HFFc6 (cell line): ENCODE measurements at regions not wholly inside any gene's neighbourhood (a gene's known extent, or its start where the extent isn't known, plus 50 kb on each side); places are given as distances from the start of the nearest gene placed in this dataset.

ENCODE experiments used
- DNase-seq: peaks from one replicate; pipeline ENCODE4 v3.0.0-alpha.2; 2018
- H3K27ac Mint-ChIP-seq: 2 replicates; pipeline ENCODE4 v1.8.0; 2020; ENCODE audit warnings: mild to moderate bottlenecking, mixed read lengths
- H3K27me3 Mint-ChIP-seq: 2 replicates; pipeline ENCODE4 v1.8.0; 2021; ENCODE audit warnings: mild to moderate bottlenecking, moderate library complexity, mixed read lengths; ENCODE audit not compliant: insufficient read depth
- H3K36me3 Mint-ChIP-seq: 2 replicates; pipeline ENCODE4 v1.8.0; 2021; ENCODE audit warnings: low read depth, mixed read lengths
- H3K4me1 Mint-ChIP-seq: 2 replicates; pipeline ENCODE4 v1.8.0; 2020; ENCODE audit warnings: low read depth, mixed read lengths
- H3K4me3 Mint-ChIP-seq: 2 replicates; pipeline ENCODE4 v1.8.0; 2020; ENCODE audit warnings: mild to moderate bottlenecking, moderate library complexity, mixed read lengths
- H3K9me3 Mint-ChIP-seq: 2 replicates; pipeline ENCODE4 v1.8.0; 2020; ENCODE audit warnings: mild to moderate bottlenecking, mixed read lengths
- CTCF ChIP-seq: fragments of 200-600 bp; sonication (generic); IDR thresholded peaks from 2 replicates; pipeline ENCODE4 v1.5.0; 2021; ENCODE audit warnings: antibody characterized with exemption, mild to moderate bottlenecking

GRCh38 chr12:77751939-77752338, 78.8 kb upstream of the NAV3 start:
- peaks cover 7% of the 10 kb centered on the region; the same call in 1 of the 2 replicates for H3K27me3 Mint-ChIP-seq

GRCh38 chr12:77746096-77746495, 84.6 kb upstream of the NAV3 start:
- no peak for TF ChIP-seq CTCF
- H3K36me3 Mint-ChIP-seq = no peaks in the 10 kb centered on the region
- no peaks in the 10 kb centered on the region for H3K9me3 Mint-ChIP-seq
- no peaks in the 10 kb centered on the region for H3K4me1 Mint-ChIP-seq
- H3K27me3 Mint-ChIP-seq = no peaks in the 10 kb centered on the region
- DNase-seq = no peak
- H3K27ac Mint-ChIP-seq = no peak overlapping the region
- H3K4me3 Mint-ChIP-seq = no peak overlapping the region

More at GRCh38 chr12:77751939-77752338, 78.8 kb upstream of the NAV3 start:
- no peaks in the 10 kb centered on the region for H3K36me3 Mint-ChIP-seq
- H3K4me3 Mint-ChIP-seq = no peak overlapping the region
- H3K9me3 Mint-ChIP-seq = no peaks in the 10 kb centered on the region
- H3K27ac Mint-ChIP-seq = no peak overlapping the region
- TF ChIP-seq CTCF = no peak
- DNase-seq = no peak
- peaks cover 5% of the 10 kb centered on the region; the same call in 1 of the 2 replicates for H3K4me1 Mint-ChIP-seq

GRCh38 chr12:77745624-77746023, 85.1 kb upstream of the NAV3 start:
- no peak for TF ChIP-seq CTCF
- Mint-ChIP-seq H3K27ac (no peak overlapping the region), H3K36me3 (no peaks in the 10 kb centered on the region), H3K4me3 (no peak overlapping the region), H3K27me3 (no peaks in the 10 kb centered on the region), H3K4me1 (no peaks in the 10 kb centered on the region), H3K9me3 (no peaks in the 10 kb centered on the region)
- DNase-seq = no peak

- no peaks in the 10 kb centered on the region for H3K36me3 Mint-ChIP-seq
- DNase-seq = no peak
- H3K27me3 Mint-ChIP-seq = no peaks in the 10 kb centered on the region
- no peak overlapping the region for H3K4me3 Mint-ChIP-seq
- no peak overlapping the region for H3K27ac Mint-ChIP-seq
- no peaks in the 10 kb centered on the region for H3K9me3 Mint-ChIP-seq
- H3K4me1 Mint-ChIP-seq = no peaks in the 10 kb centered on the region
- TF ChIP-seq CTCF = no peak
These were observed 88.1 kb upstream of the NAV3 start for GRCh38 chr12:77742631-77743030.

- no peaks in the 10 kb centered on the region for H3K4me1 Mint-ChIP-seq
- TF ChIP-seq CTCF = no peak
- no peaks in the 10 kb centered on the region for H3K9me3 Mint-ChIP-seq
- H3K36me3 Mint-ChIP-seq = no peaks in the 10 kb centered on the region
- no peak overlapping the region for H3K27ac Mint-ChIP-seq
- no peak overlapping the region for H3K4me3 Mint-ChIP-seq
- H3K27me3 Mint-ChIP-seq = no peaks in the 10 kb centered on the region
- DNase-seq = no peak
These were observed 88.6 kb upstream of the NAV3 start for GRCh38 chr12:77741974-77742517.
